Liver (tissue), 8 donors: ENCODE measurements at regions not wholly inside any gene's neighbourhood (a gene's known extent, or its start where the extent isn't known, plus 50 kb on each side); places are given as distances from the start of the nearest gene placed in this dataset.

Source experiments
- DNase-seq: peaks from one replicate; pipeline ENCODE4 v3.0.0-alpha.2; 2017; ENCODE audit warnings: low spot score
- H3K27ac ChIP-seq, 2 donors: one replicate each; pipeline ENCODE4 v1.7.0; 2013; ENCODE audit warnings: inconsistent platforms in 2 of 2, low read length in 2 of 2, control low read depth in 1 of 2, low read depth in 1 of 2, mild to moderate bottlenecking in 1 of 2
- H3K27me3 ChIP-seq, 4 donors: one replicate each; pipeline versions ENCODE4 v1.6.1 to v1.7.0; 2013; ENCODE audit warnings: low read length in 3 of 4, inconsistent platforms in 1 of 4, mild to moderate bottlenecking in 1 of 4, moderate library complexity in 1 of 4; ENCODE audit not compliant: control insufficient read depth in 4 of 4, insufficient read depth in 4 of 4
- H3K36me3 ChIP-seq, 4 donors: one replicate each; pipeline versions ENCODE4 v1.6.1 to v1.7.0; 2013; ENCODE audit warnings: low read length in 3 of 4, mild to moderate bottlenecking in 3 of 4, low read depth in 1 of 4, moderate library complexity in 1 of 4; ENCODE audit not compliant: control insufficient read depth in 4 of 4, insufficient read depth in 3 of 4
- H3K4me1 ChIP-seq, 4 donors: one replicate each; pipeline versions ENCODE4 v1.6.1 to v1.7.0; 2013; ENCODE audit warnings: low read length in 3 of 4, mild to moderate bottlenecking in 3 of 4, moderate library complexity in 1 of 4; ENCODE audit not compliant: control insufficient read depth in 4 of 4, insufficient read depth in 4 of 4
- H3K4me3 ChIP-seq, 3 donors: one replicate each; pipeline versions ENCODE4 v1.6.1 to v1.7.0; 2013; ENCODE audit warnings: low read length in 3 of 3, control low read depth in 1 of 3, low read depth in 1 of 3, mild to moderate bottlenecking in 1 of 3
- H3K9ac ChIP-seq, 2 donors: one replicate each; pipeline ENCODE4 v1.7.0; 2013; ENCODE audit warnings: low read length in 2 of 2, mild to moderate bottlenecking in 2 of 2, moderate library complexity in 2 of 2, control low read depth in 1 of 2, low read depth in 1 of 2
- H3K9me3 ChIP-seq, 4 donors: one replicate each; pipeline versions ENCODE4 v1.6.1 to v1.7.0; 2013; ENCODE audit warnings: low read length in 3 of 4; ENCODE audit not compliant: control insufficient read depth in 4 of 4
- ATF3 ChIP-seq: IDR thresholded peaks from 2 replicates; pipeline ENCODE4 v1.6.1; 2016; ENCODE audit warnings: antibody characterized with exemption
- CTCF ChIP-seq: fragments of 150-350 bp; IDR thresholded peaks from 2 replicates; pipeline ENCODE4 v1.5.1; 2017; ENCODE audit warnings: improper control_type of control experiment, low read depth, low read length; ENCODE audit not compliant: missing input control
- EGR1 ChIP-seq, 2 donors: IDR thresholded peaks; 2 replicates each; pipeline ENCODE4 v1.6.1; 2016 to 2018; ENCODE audit warnings: antibody characterized with exemption in 2 of 2, low read depth in 2 of 2
- FOXA1 ChIP-seq: IDR thresholded peaks from 2 replicates; pipeline ENCODE4 v1.6.1; 2016; ENCODE audit warnings: antibody characterized with exemption
- FOXA2 ChIP-seq: IDR thresholded peaks from 2 replicates; pipeline ENCODE4 v1.6.1; 2016; ENCODE audit warnings: antibody characterized with exemption
- GABPA ChIP-seq, 2 donors: IDR thresholded peaks in 1 of 2; conservative IDR thresholded peaks in 1 of 2; 2 replicates each; pipeline ENCODE4 v1.6.1; 2016; ENCODE audit warnings: antibody characterized with exemption in 2 of 2, mild to moderate bottlenecking in 1 of 2, moderate library complexity in 1 of 2
- HNF4A ChIP-seq, 2 donors: conservative IDR thresholded peaks; 2 replicates each; pipeline ENCODE4 v1.6.1; 2016; ENCODE audit warnings: antibody characterized with exemption in 2 of 2, mild to moderate bottlenecking in 2 of 2
- HNF4G ChIP-seq: IDR thresholded peaks from 2 replicates; pipeline ENCODE4 v1.6.1; 2016; ENCODE audit warnings: antibody characterized with exemption
- JUND ChIP-seq, 2 donors: IDR thresholded peaks; 2 replicates each; pipeline ENCODE4 v1.6.1; 2016; ENCODE audit warnings: antibody characterized with exemption in 2 of 2
- MAX ChIP-seq: IDR thresholded peaks from 2 replicates; pipeline ENCODE4 v1.6.1; 2016; ENCODE audit warnings: antibody characterized with exemption
- NR2F2 ChIP-seq: IDR thresholded peaks from 2 replicates; pipeline ENCODE4 v1.6.1; 2016; ENCODE audit warnings: antibody characterized with exemption
- RAD21 ChIP-seq, 2 donors: IDR thresholded peaks; 2 replicates each; pipeline ENCODE4 v1.6.1; 2016; ENCODE audit warnings: antibody characterized with exemption in 2 of 2, mild to moderate bottlenecking in 2 of 2
- REST ChIP-seq: IDR thresholded peaks from 2 replicates; pipeline ENCODE4 v1.6.1; 2016; ENCODE audit warnings: antibody characterized with exemption, mild to moderate bottlenecking
- RXRA ChIP-seq, 2 donors: IDR thresholded peaks; 2 replicates each; pipeline ENCODE4 v1.6.1; 2017 to 2018; ENCODE audit warnings: antibody characterized with exemption in 2 of 2, mild to moderate bottlenecking in 1 of 2
- SP1 ChIP-seq: IDR thresholded peaks from 2 replicates; pipeline ENCODE4 v1.6.1; 2018; ENCODE audit warnings: antibody characterized with exemption, mild to moderate bottlenecking
- TAF1 ChIP-seq: conservative IDR thresholded peaks from 2 replicates; pipeline ENCODE4 v1.6.1; 2016; ENCODE audit warnings: antibody characterized with exemption, mild to moderate bottlenecking
- YY1 ChIP-seq: IDR thresholded peaks from 2 replicates; pipeline ENCODE4 v1.6.1; 2016; ENCODE audit warnings: antibody characterized with exemption, mild to moderate bottlenecking
- ZBTB33 ChIP-seq: IDR thresholded peaks from 2 replicates; pipeline ENCODE4 v1.6.1; 2016; ENCODE audit warnings: antibody characterized with exemption
- WGBS: extraction: QIAGEN DNeasy Blood & Tissue Kit; methylation state at CpG from one replicate; pipeline ENCODE4 v1.1.7; 2013; 5-methylcytosine and 5-hydroxymethylcytosine counted together
- donor health status: healthy.
- donor health status: healthy.
- donor health status: healthy.
- donor health status: healthy.
- donor health status: healthy.

- WGBS, result 89% methylated on average over 1 of the region's 1 CpG
- no peak overlapping the region for H3K27ac ChIP-seq
Measured at GRCh38 chr1:195475568-195475967, 1132.7 kb downstream of the KCNT2 start.

More at GRCh38 chr1:195475568-195475967, 1132.7 kb downstream of the KCNT2 start:
- no peak for TF ChIP-seq SP1
- no peak for TF ChIP-seq JUND (IDR thresholded peaks at IDR 0.05)
- TF ChIP-seq REST, result no peak
- TF ChIP-seq TAF1, result no peak
- no peak for TF ChIP-seq RXRA (IDR thresholded peaks at IDR 0.05)
- no peak for TF ChIP-seq GABPA (IDR thresholded peaks at IDR 0.05 in 1 of 2, conservative IDR thresholded peaks at IDR 0.05 in 1 of 2)
- no peak for TF ChIP-seq YY1
- no peak for TF ChIP-seq EGR1 (IDR thresholded peaks at IDR 0.05; ENCODE audit: low read depth in 2 of 2)
- TF ChIP-seq ATF3, result no peak
- TF ChIP-seq NR2F2, result no peak
- no peak for TF ChIP-seq FOXA1
- TF ChIP-seq CTCF, result no peak
- TF ChIP-seq ZBTB33, result no peak
- no peak for TF ChIP-seq MAX
- TF ChIP-seq HNF4A (conservative IDR thresholded peaks at IDR 0.05), result no peak
- no peak for TF ChIP-seq FOXA2
- no peak for TF ChIP-seq HNF4G
- TF ChIP-seq RAD21 (IDR thresholded peaks at IDR 0.05), result no peak
- no peak overlapping the region for H3K9ac ChIP-seq
- H3K9me3 ChIP-seq, result peaks cover 0 to 9% (median 0%) of the 10 kb centered on the region in 4 donors
- H3K4me3 ChIP-seq, result no peak overlapping the region
- H3K36me3 ChIP-seq, result no peaks in the 10 kb centered on the region
- no peaks in the 10 kb centered on the region for H3K27me3 ChIP-seq
- DNase-seq, result no peak
- no peaks in the 10 kb centered on the region for H3K4me1 ChIP-seq
